Stomach smooth muscle (tissue), 2 donors: ENCODE measurements at regions not wholly inside any gene's neighbourhood (a gene's known extent, or its start where the extent isn't known, plus 50 kb on each side); places are given as distances from the start of the nearest gene placed in this dataset.

Experiments used
- H3K27ac ChIP-seq: one replicate; pipeline ENCODE4 v1.7.0; 2013; ENCODE audit warnings: mild to moderate bottlenecking, low read length, inconsistent platforms
- H3K27me3 ChIP-seq, 2 donors: one replicate each; pipeline ENCODE4 v1.7.0; 2013; ENCODE audit warnings: low read length in 2 of 2; ENCODE audit not compliant: insufficient read depth in 2 of 2, control insufficient read depth in 1 of 2
- H3K36me3 ChIP-seq, 2 donors: one replicate each; pipeline ENCODE4 v1.7.0; 2013; ENCODE audit warnings: low read length in 2 of 2; ENCODE audit not compliant: control insufficient read depth in 2 of 2, insufficient read depth in 2 of 2
- H3K4me1 ChIP-seq: one replicate; pipeline ENCODE4 v1.7.0; 2013; ENCODE audit warnings: low read length; ENCODE audit not compliant: control insufficient read depth, insufficient read depth
- H3K4me3 ChIP-seq, 2 donors: one replicate each; pipeline ENCODE4 v1.7.0; 2013; ENCODE audit warnings: low read length in 2 of 2
- H3K9ac ChIP-seq, 2 donors: one replicate each; pipeline ENCODE4 v1.7.0; 2013; ENCODE audit warnings: low read length in 2 of 2, mild to moderate bottlenecking in 1 of 2
- H3K9me3 ChIP-seq, 2 donors: one replicate each; pipeline ENCODE4 v1.7.0; 2013; ENCODE audit warnings: low read length in 2 of 2; ENCODE audit not compliant: control insufficient read depth in 2 of 2
- donor health status: healthy.
- donor health status: Pancreatic carcinoma.

GRCh38 chr2:128692895-128693742, 374.5 kb upstream of the HS6ST1 start:
- H3K27ac ChIP-seq, result no peak overlapping the region

GRCh38 chr2:128693743-128694029, 375.0 kb upstream of the HS6ST1 start:
- Histone ChIP-seq H3K27ac (no peak overlapping the region), H3K9ac (no peak overlapping the region)

More at GRCh38 chr2:128692895-128693742, 374.5 kb upstream of the HS6ST1 start:
- Histone ChIP-seq H3K36me3 (no peaks in the 10 kb centered on the region), H3K4me1 (no peaks in the 10 kb centered on the region), H3K4me3 (no peak overlapping the region), H3K9me3 (no peaks in the 10 kb centered on the region), H3K9ac (no peak overlapping the region), H3K27me3 (no peaks in the 10 kb centered on the region)

GRCh38 chr2:128695646-128696220, 377.1 kb upstream of the HS6ST1 start:
- no peak overlapping the region for H3K4me3 ChIP-seq
- H3K9ac ChIP-seq, result no peak overlapping the region
- no peaks in the 10 kb centered on the region for H3K36me3 ChIP-seq
- no peaks in the 10 kb centered on the region for H3K4me1 ChIP-seq
- H3K27me3 ChIP-seq, result no peaks in the 10 kb centered on the region
- no peaks in the 10 kb centered on the region for H3K9me3 ChIP-seq
- no peak overlapping the region for H3K27ac ChIP-seq

More at GRCh38 chr2:128693743-128694029, 375.0 kb upstream of the HS6ST1 start:
- no peaks in the 10 kb centered on the region for H3K36me3 ChIP-seq
- H3K27me3 ChIP-seq, result no peaks in the 10 kb centered on the region
- no peaks in the 10 kb centered on the region for H3K4me1 ChIP-seq
- H3K4me3 ChIP-seq, result no peak overlapping the region
- H3K9me3 ChIP-seq, result no peaks in the 10 kb centered on the region

GRCh38 chr2:128696421-128696820, 377.8 kb upstream of the HS6ST1 start:
- Histone ChIP-seq H3K4me3 (no peak overlapping the region), H3K27me3 (no peaks in the 10 kb centered on the region), H3K4me1 (no peaks in the 10 kb centered on the region), H3K9ac (no peak overlapping the region), H3K9me3 (no peaks in the 10 kb centered on the region), H3K27ac (no peak overlapping the region), H3K36me3 (no peaks in the 10 kb centered on the region)

- H3K36me3 ChIP-seq, result no peaks in the 10 kb centered on the region
- no peaks in the 10 kb centered on the region for H3K4me1 ChIP-seq
- H3K9me3 ChIP-seq, result no peaks in the 10 kb centered on the region
- H3K27me3 ChIP-seq, result no peaks in the 10 kb centered on the region
- no peak overlapping the region for H3K9ac ChIP-seq
- no peak overlapping the region for H3K27ac ChIP-seq
- H3K4me3 ChIP-seq, result no peak overlapping the region
Measured at GRCh38 chr2:128701418-128701817, 382.8 kb upstream of the HS6ST1 start.

- Histone ChIP-seq H3K4me3 (no peak overlapping the region), H3K9ac (no peak overlapping the region), H3K36me3 (no peaks in the 10 kb centered on the region), H3K27me3 (no peaks in the 10 kb centered on the region), H3K27ac (no peak overlapping the region), H3K4me1 (no peaks in the 10 kb centered on the region), H3K9me3 (peaks cover 2 to 4% of the 10 kb centered on the region in 2 donors)
Measured at GRCh38 chr2:128702616-128703015, 383.9 kb upstream of the HS6ST1 start.

- Histone ChIP-seq H3K9me3 (peaks cover 7 to 17% of the 10 kb centered on the region in 2 donors), H3K4me3 (no peak overlapping the region), H3K36me3 (no peaks in the 10 kb centered on the region), H3K4me1 (no peaks in the 10 kb centered on the region), H3K9ac (no peak overlapping the region), H3K27me3 (no peaks in the 10 kb centered on the region), H3K27ac (no peak overlapping the region)
Measured at GRCh38 chr2:128708106-128708816, 389.6 kb upstream of the HS6ST1 start.

GRCh38 chr2:128710242-128710641, 391.6 kb upstream of the HS6ST1 start:
- peaks cover 7 to 17% of the 10 kb centered on the region in 2 donors for H3K9me3 ChIP-seq
- H3K27me3 ChIP-seq, result no peaks in the 10 kb centered on the region
- H3K36me3 ChIP-seq, result no peaks in the 10 kb centered on the region
- H3K9ac ChIP-seq, result no peak overlapping the region
- H3K27ac ChIP-seq, result no peak overlapping the region
- no peak overlapping the region for H3K4me3 ChIP-seq
- H3K4me1 ChIP-seq, result no peaks in the 10 kb centered on the region

GRCh38 chr2:128710729-128711128, 392.1 kb upstream of the HS6ST1 start:
- Histone ChIP-seq H3K9ac (no peak overlapping the region), H3K9me3 (peaks cover 7 to 17% of the 10 kb centered on the region in 2 donors), H3K27me3 (no peaks in the 10 kb centered on the region), H3K4me3 (no peak overlapping the region), H3K36me3 (no peaks in the 10 kb centered on the region), H3K27ac (no peak overlapping the region), H3K4me1 (no peaks in the 10 kb centered on the region)

- H3K27ac ChIP-seq, result no peak overlapping the region
- H3K27me3 ChIP-seq, result no peaks in the 10 kb centered on the region
- no peaks in the 10 kb centered on the region for H3K9me3 ChIP-seq
- H3K36me3 ChIP-seq, result no peaks in the 10 kb centered on the region
- H3K4me1 ChIP-seq, result no peaks in the 10 kb centered on the region
- no peak overlapping the region for H3K4me3 ChIP-seq
- H3K9ac ChIP-seq, result no peak overlapping the region
Measured at GRCh38 chr2:128714285-128714684, 395.6 kb upstream of the HS6ST1 start.
